Fibroblast of pulmonary artery (primary cell): ENCODE measurements at regions not wholly inside any gene's neighbourhood (a gene's known extent, or its start where the extent isn't known, plus 50 kb on each side); places are given as distances from the start of the nearest gene placed in this dataset.

Source experiments
- DNase-seq: peaks from one replicate; pipeline ENCODE4 v3.0.0-alpha.2; 2010; ENCODE audit warnings: low read depth
- H3K4me3 ChIP-seq: replicated peaks from 2 replicates; pipeline ENCODE4 v1.5.1; 2011; ENCODE audit warnings: low read depth, mild to moderate bottlenecking, control low read depth, low read length, moderate library complexity
- TF ChIP-seq, protein P1 (sequence below): IDR thresholded peaks from 2 replicates; pipeline ENCODE4 v1.5.1; 2011; ENCODE audit warnings: mild to moderate bottlenecking, control low read depth, low read length, inconsistent platforms; ENCODE audit errors: missing control alignments

GRCh38 chr11:45537614-45538013 is 127.8 kb downstream of the CHST1 start:
- TF ChIP-seq, protein P1, sequence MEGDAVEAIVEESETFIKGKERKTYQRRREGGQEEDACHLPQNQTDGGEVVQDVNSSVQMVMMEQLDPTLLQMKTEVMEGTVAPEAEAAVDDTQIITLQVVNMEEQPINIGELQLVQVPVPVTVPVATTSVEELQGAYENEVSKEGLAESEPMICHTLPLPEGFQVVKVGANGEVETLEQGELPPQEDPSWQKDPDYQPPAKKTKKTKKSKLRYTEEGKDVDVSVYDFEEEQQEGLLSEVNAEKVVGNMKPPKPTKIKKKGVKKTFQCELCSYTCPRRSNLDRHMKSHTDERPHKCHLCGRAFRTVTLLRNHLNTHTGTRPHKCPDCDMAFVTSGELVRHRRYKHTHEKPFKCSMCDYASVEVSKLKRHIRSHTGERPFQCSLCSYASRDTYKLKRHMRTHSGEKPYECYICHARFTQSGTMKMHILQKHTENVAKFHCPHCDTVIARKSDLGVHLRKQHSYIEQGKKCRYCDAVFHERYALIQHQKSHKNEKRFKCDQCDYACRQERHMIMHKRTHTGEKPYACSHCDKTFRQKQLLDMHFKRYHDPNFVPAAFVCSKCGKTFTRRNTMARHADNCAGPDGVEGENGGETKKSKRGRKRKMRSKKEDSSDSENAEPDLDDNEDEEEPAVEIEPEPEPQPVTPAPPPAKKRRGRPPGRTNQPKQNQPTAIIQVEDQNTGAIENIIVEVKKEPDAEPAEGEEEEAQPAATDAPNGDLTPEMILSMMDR, result no peak
- no peak overlapping the region for H3K4me3 ChIP-seq
- DNase-seq, result peak; percentile 15

DNA sequence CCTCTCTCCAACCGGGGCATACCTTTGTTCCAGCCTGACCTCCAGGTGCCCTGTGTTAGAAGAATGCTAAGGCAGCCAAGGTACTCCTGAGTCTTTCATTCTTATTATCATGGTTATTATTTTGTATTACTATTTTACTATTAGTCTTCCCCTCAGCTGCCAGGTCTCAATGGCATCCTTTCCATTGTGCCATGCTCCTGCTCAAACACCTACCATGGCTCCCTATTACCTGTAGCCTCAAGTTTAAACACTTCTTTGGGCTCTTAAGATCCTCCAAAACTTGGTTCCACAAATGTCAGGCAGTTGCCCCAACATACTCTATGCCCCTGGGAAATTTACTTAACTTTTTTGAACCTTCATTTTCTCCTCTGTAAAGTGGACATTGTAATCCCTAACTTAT is 130.4 kb downstream of the CHST1 start:
- TF ChIP-seq, protein P1, result no peak
- no peak for DNase-seq
- H3K4me3 ChIP-seq, result no peak overlapping the region

DNA sequence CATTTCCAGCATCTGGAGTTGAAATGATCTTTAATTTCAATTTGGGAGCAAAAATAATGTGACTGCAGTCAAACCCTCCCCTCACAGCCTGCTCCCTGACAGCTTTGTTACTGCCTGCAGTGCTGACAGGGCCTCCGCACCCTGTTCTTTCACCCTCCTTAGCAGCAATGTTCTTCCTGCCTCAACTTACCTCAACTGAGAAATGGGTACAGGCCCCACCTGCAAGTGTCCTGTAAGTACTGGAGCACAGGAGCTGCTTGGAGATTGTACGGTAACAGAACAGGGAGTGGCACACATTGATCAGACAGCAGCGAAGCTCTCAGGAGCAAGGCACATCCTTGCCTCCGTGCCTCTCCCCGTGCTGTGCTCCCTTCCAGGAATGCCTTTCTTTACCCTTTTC is 131.3 kb downstream of the CHST1 start:
- H3K4me3 ChIP-seq, result no peak overlapping the region
- TF ChIP-seq, protein P1, result no peak
- DNase-seq, result no peak

- DNase-seq, result no peak
- TF ChIP-seq, protein P1, result no peak
- no peak overlapping the region for H3K4me3 ChIP-seq
Observed at GRCh38 chr11:45532546-45532945, 132.9 kb downstream of the CHST1 start.

DNA sequence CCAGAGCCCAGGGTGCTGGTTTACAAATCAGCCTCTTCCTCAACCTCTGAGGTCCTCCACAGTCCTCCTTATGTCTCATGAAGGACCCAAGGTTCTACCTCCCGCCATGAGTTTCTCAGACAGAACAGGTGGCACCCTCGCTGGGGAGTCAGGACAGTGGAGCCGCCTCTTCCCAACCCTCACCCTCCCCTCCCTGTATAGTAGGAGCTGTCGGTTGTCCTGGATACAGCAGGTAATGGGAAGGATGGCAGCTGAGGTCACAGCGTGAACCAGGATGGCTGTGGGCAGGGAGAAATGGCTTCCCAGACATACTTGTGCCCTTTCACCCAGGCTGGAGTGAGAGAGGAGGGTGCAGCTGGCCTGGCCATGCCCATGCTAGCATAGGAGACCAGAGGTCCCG is 134.6 kb downstream of the CHST1 start:
- DNase-seq, result no peak
- TF ChIP-seq, protein P1, result no peak
- H3K4me3 ChIP-seq, result no peak overlapping the region

- no peak overlapping the region for H3K4me3 ChIP-seq
- no peak for DNase-seq
- TF ChIP-seq, protein P1, result no peak
Observed at GRCh38 chr11:45530111-45530510, 135.3 kb downstream of the CHST1 start.

DNA sequence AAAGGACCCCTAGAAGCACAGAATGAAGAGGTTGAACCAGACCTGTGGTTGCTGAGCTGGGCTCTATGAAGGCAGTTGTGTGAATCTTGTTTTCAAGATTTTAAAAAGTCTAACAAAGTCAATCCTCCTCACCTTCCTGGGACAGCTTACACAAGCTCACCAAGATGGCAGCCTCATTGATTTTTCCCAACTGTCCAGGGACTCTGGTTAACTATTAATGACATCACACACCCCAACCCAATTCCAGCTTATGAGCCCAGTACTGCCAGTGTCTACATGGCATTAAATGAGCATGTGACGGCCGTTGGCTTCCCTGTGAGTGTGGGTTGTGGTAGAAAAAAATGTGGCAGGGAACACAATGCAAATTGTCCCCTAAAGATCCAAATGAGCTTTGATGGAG is 137.0 kb downstream of the CHST1 start:
- DNase-seq, result no peak
- H3K4me3 ChIP-seq, result no peak overlapping the region
- TF ChIP-seq, protein P1, result no peak
